CD4-positive, alpha-beta T cell (primary cell): ENCODE measurements at regions not wholly inside any gene's neighbourhood (a gene's known extent, or its start where the extent isn't known, plus 50 kb on each side); places are given as distances from the start of the nearest gene placed in this dataset.

ENCODE experiments used
- ATAC-seq: fragments of 200-7000 bp; cut with Tn5 transposase; one replicate; pipeline ENCODE4 v1.10.0; 2022; ENCODE audit warnings: mild to moderate bottlenecking; ENCODE audit not compliant: poor library complexity
- CTCF ChIA-PET: fragments of 350-600 bp; sonication (Branson Sonifier 250); formaldehyde crosslinking; loops from one replicate; lab custom pipeline; 2021; ENCODE audit warnings: antibody characterized with exemption, inconsistent platforms; lab: Charles Lee
- POLR2A ChIA-PET: fragments of 350-600 bp; sonication (Branson Sonifier 250); formaldehyde crosslinking; loops from one replicate; lab custom pipeline; 2021; ENCODE audit warnings: antibody characterized with exemption, inconsistent platforms; lab: Charles Lee
- DNase-seq, 14 experiments: peaks; one replicate each; pipeline ENCODE4 v3.0.0-alpha.2; 2013 to 2020; ENCODE audit warnings: mixed read lengths in 2 of 14
- H3K27ac ChIP-seq, 2 donors: one replicate each; pipeline versions ENCODE4 v1.5.1 to v1.7.0; 2013; ENCODE audit warnings: low read length in 2 of 2, low read depth in 1 of 2, mild to moderate bottlenecking in 1 of 2
- H3K27me3 ChIP-seq, 2 experiments: 1 replicate in 1 of 2; 2 replicates in 1 of 2; pipeline versions ENCODE4 v1.6.1 to v1.7.0; 2013; ENCODE audit warnings: low read length in 2 of 2, control low read depth in 1 of 2, mild to moderate bottlenecking in 1 of 2, moderate library complexity in 1 of 2; ENCODE audit not compliant: insufficient read depth in 2 of 2, control insufficient read depth in 1 of 2
- H3K36me3 ChIP-seq: one replicate; pipeline ENCODE4 v1.6.1; 2013; ENCODE audit warnings: low read length, control low read depth; ENCODE audit not compliant: insufficient read depth
- H3K4me1 ChIP-seq: one replicate; pipeline ENCODE4 v1.6.1; 2013; ENCODE audit warnings: low read length, control low read depth; ENCODE audit not compliant: insufficient read depth
- H3K4me3 ChIP-seq: one replicate; pipeline ENCODE4 v1.5.1; 2013; ENCODE audit warnings: mild to moderate bottlenecking, low read length, moderate library complexity
- H3K9me3 ChIP-seq, 2 experiments: 1 replicate in 1 of 2; 2 replicates in 1 of 2; pipeline versions ENCODE4 v1.6.1 to v1.7.0; 2013; ENCODE audit warnings: low read length in 2 of 2, mild to moderate bottlenecking in 2 of 2, control low read depth in 1 of 2, moderate library complexity in 1 of 2; ENCODE audit not compliant: control insufficient read depth in 1 of 2, insufficient read depth in 1 of 2
- H3K27ac Mint-ChIP-seq: one replicate; pipeline ENCODE4 v1.8.0; 2020; ENCODE audit warnings: mixed read lengths
- H3K27me3 Mint-ChIP-seq: one replicate; pipeline ENCODE4 v1.8.0; 2021; ENCODE audit warnings: mixed read lengths
- H3K36me3 Mint-ChIP-seq: one replicate; pipeline ENCODE4 v1.8.0; 2021; ENCODE audit warnings: low read depth, mixed read lengths
- H3K4me1 Mint-ChIP-seq: one replicate; pipeline ENCODE4 v1.8.0; 2021; ENCODE audit warnings: low read depth, mixed read lengths
- H3K4me3 Mint-ChIP-seq: one replicate; pipeline ENCODE4 v1.8.0; 2020; ENCODE audit warnings: mild to moderate bottlenecking, mixed read lengths
- H3K9me3 Mint-ChIP-seq: one replicate; pipeline ENCODE4 v1.8.0; 2020; ENCODE audit warnings: mixed read lengths
- CTCF ChIP-seq: fragments of 200-600 bp; IDR thresholded peaks from one replicate; pipeline ENCODE4 v1.8.0; 2022; ENCODE audit warnings: antibody characterized with exemption, mild to moderate bottlenecking
- intact Hi-C, 2 experiments: fragments of 100-400 bp; cut with DNase I in 1 of 2; cut with micrococcal nuclease in 1 of 2; formaldehyde crosslinking; loops; one replicate each; pipeline versions ENCODE4 v1.15.1 to v1.9.0; 2023 to 2025; cut with DNase I, micrococcal nuclease

- ChIA-PET CTCF (no interaction called here), POLR2A (no interaction called here)
- no peak overlapping the region for H3K4me3 ChIP-seq
- DNase-seq: no peak
- peaks cover 0 to 3% of the 10 kb centered on the region in 2 experiments for H3K9me3 ChIP-seq
- Mint-ChIP-seq H3K4me3 (no peak overlapping the region), H3K27me3 (no peaks in the 10 kb centered on the region), H3K27ac (no peak overlapping the region), H3K9me3 (no peaks in the 10 kb centered on the region), H3K4me1 (no peaks in the 10 kb centered on the region), H3K36me3 (no peaks in the 10 kb centered on the region)
- intact Hi-C loops: loop anchor here in 1 of 2 experiments (2.0 kb wide), 1 partner anchor 19 kb away; no protein-coding TSS in a partner anchor
- H3K36me3 ChIP-seq: no peaks in the 10 kb centered on the region
- ATAC-seq: no peak
- no peak for TF ChIP-seq CTCF
- H3K4me1 ChIP-seq: no peaks in the 10 kb centered on the region
- no peaks in the 10 kb centered on the region for H3K27me3 ChIP-seq
- no peak overlapping the region for H3K27ac ChIP-seq
These were observed 270.7 kb upstream of the TRPC7 start for GRCh38 chr5:136636001-136636400.

GRCh38 chr5:136631186-136631585 is 265.8 kb upstream of the TRPC7 start:
- DNase-seq (no peak), ATAC-seq (no peak)
- Histone ChIP-seq H3K9me3 (peaks cover 0 to 12% of the 10 kb centered on the region in 2 experiments), H3K4me3 (no peak overlapping the region), H3K4me1 (no peaks in the 10 kb centered on the region), H3K27me3 (no peaks in the 10 kb centered on the region), H3K27ac (no peak overlapping the region), H3K36me3 (no peaks in the 10 kb centered on the region)
- Mint-ChIP-seq H3K9me3 (no peaks in the 10 kb centered on the region), H3K4me3 (no peak overlapping the region), H3K4me1 (no peaks in the 10 kb centered on the region), H3K36me3 (no peaks in the 10 kb centered on the region), H3K27me3 (no peaks in the 10 kb centered on the region), H3K27ac (no peak overlapping the region)
- no peak for TF ChIP-seq CTCF
- intact Hi-C loops: no loop called here
- CTCF ChIA-PET: no interaction called here
- POLR2A ChIA-PET: no interaction called here

- no peaks in the 10 kb centered on the region for H3K27me3 Mint-ChIP-seq
- no peaks in the 10 kb centered on the region for H3K27me3 ChIP-seq
- H3K36me3 ChIP-seq: no peaks in the 10 kb centered on the region
- no peaks in the 10 kb centered on the region for H3K9me3 Mint-ChIP-seq
- H3K4me1 Mint-ChIP-seq: no peaks in the 10 kb centered on the region
- H3K4me1 ChIP-seq: no peaks in the 10 kb centered on the region
- ChIA-PET CTCF (no interaction called here), POLR2A (no interaction called here)
- H3K9me3 ChIP-seq: peaks cover 0 to 12% of the 10 kb centered on the region in 2 experiments
- intact Hi-C loops: no loop called here
- no peak for TF ChIP-seq CTCF
- H3K4me3 ChIP-seq: no peak overlapping the region
- H3K36me3 Mint-ChIP-seq: no peaks in the 10 kb centered on the region
- no peak overlapping the region for H3K27ac Mint-ChIP-seq
- H3K27ac ChIP-seq: no peak overlapping the region
- ATAC-seq: no peak
- no peak for DNase-seq
- no peak overlapping the region for H3K4me3 Mint-ChIP-seq
These were observed 263.9 kb upstream of the TRPC7 start for GRCh38 chr5:136629125-136629792.
